DOHH2 (cell line): ENCODE measurements at regions not wholly inside any gene's neighbourhood (a gene's known extent, or its start where the extent isn't known, plus 50 kb on each side); places are given as distances from the start of the nearest gene placed in this dataset.
"Not testable (repeated sequence)": the region's sequence is repeated elsewhere in the genome, so short reads cannot be mapped to it uniquely, and the experiment has no call there.

Experiments
- H3F3A ChIP-seq: fragments of 200-600 bp; sonication (generic), shearing (Covaris generic); 2 replicates; pipeline ENCODE4 v1.6.0; 2016; ENCODE audit warnings: antibody characterized with exemption, mild to moderate bottlenecking; ENCODE audit not compliant: control insufficient read depth, insufficient read depth
- H3K27ac ChIP-seq: fragments of 200-600 bp; sonication (generic); 2 replicates; pipeline ENCODE4 v1.5.1; 2014; ENCODE audit warnings: low read depth, mild to moderate bottlenecking, low read length, moderate library complexity
- H3K27me3 ChIP-seq: fragments of 200-600 bp; sonication (generic); 2 replicates; pipeline ENCODE4 v1.6.1; 2014; ENCODE audit warnings: mild to moderate bottlenecking, low read length, mixed read lengths; ENCODE audit not compliant: control insufficient read depth
- H3K36me3 ChIP-seq: fragments of 200-600 bp; sonication (generic); 2 replicates; pipeline ENCODE4 v1.6.1; 2014; ENCODE audit warnings: mild to moderate bottlenecking, low read length, moderate library complexity, mixed read lengths; ENCODE audit not compliant: control insufficient read depth
- H3K4me1 ChIP-seq: fragments of 200-600 bp; sonication (generic); 2 replicates; pipeline ENCODE4 v1.6.1; 2014; ENCODE audit warnings: mild to moderate bottlenecking, low read length, mixed read lengths; ENCODE audit not compliant: control insufficient read depth
- H3K4me2 ChIP-seq: fragments of 200-600 bp; sonication (generic); 2 replicates; pipeline ENCODE4 v1.6.0; 2014; ENCODE audit warnings: mild to moderate bottlenecking, low read length, moderate library complexity
- H3K4me3 ChIP-seq: fragments of 200-600 bp; sonication (generic); 2 replicates; pipeline ENCODE4 v1.5.1; 2014; ENCODE audit warnings: mild to moderate bottlenecking, low read length, mixed read lengths
- H3K79me2 ChIP-seq: fragments of 200-600 bp; sonication (generic); 2 replicates; pipeline ENCODE4 v1.6.1; 2014; ENCODE audit warnings: mild to moderate bottlenecking, low read length, mixed read lengths; ENCODE audit not compliant: control insufficient read depth
- H3K9me2 ChIP-seq: fragments of 200-600 bp; sonication (generic); replicated peaks from 2 replicates; pipeline ENCODE4 v1.6.1; 2014; ENCODE audit warnings: mild to moderate bottlenecking, low read length, mixed read lengths; ENCODE audit not compliant: control insufficient read depth
- H3K9me3 ChIP-seq: fragments of 200-600 bp; sonication (generic); 2 replicates; pipeline ENCODE4 v1.6.1; 2014; ENCODE audit warnings: antibody characterized with exemption, low read length, mixed read lengths; ENCODE audit not compliant: control insufficient read depth, insufficient read depth
- H4K20me1 ChIP-seq: fragments of 200-600 bp; sonication (generic); 2 replicates; pipeline ENCODE4 v1.6.0; 2014; ENCODE audit warnings: low read depth, mild to moderate bottlenecking, antibody characterized with exemption, low read length, moderate library complexity; ENCODE audit not compliant: control insufficient read depth, insufficient read depth

- H3K4me3 ChIP-seq, H3K4me1 ChIP-seq, H3K36me3 ChIP-seq, H3K9me2 ChIP-seq, H3F3A ChIP-seq, H4K20me1 ChIP-seq, H3K9me3 ChIP-seq, H3K79me2 ChIP-seq, H3K4me2 ChIP-seq, H3K27me3 ChIP-seq, H3K27ac ChIP-seq: not testable (repeated sequence)
Observed at GRCh38 chr1:148404786-148405568, 78.1 kb downstream of the PPIAL4G start.

GRCh38 chr1:148403925-148404324, 79.2 kb downstream of the PPIAL4G start:
- not testable (repeated sequence) for H3K4me2 ChIP-seq, H3F3A ChIP-seq, H4K20me1 ChIP-seq, H3K27me3 ChIP-seq, H3K9me2 ChIP-seq, H3K27ac ChIP-seq, H3K9me3 ChIP-seq, H3K36me3 ChIP-seq, H3K79me2 ChIP-seq, H3K4me1 ChIP-seq, H3K4me3 ChIP-seq

- peak overlapping the region; percentile 66 for H3K4me2 ChIP-seq
- not testable (repeated sequence) for H3F3A ChIP-seq, H4K20me1 ChIP-seq, H3K9me2 ChIP-seq, H3K79me2 ChIP-seq, H3K27me3 ChIP-seq, H3K4me1 ChIP-seq, H3K36me3 ChIP-seq, H3K9me3 ChIP-seq
- H3K27ac ChIP-seq = peak overlapping the region; percentile 41
- H3K4me3 ChIP-seq = peak overlapping the region; percentile 68
Observed at GRCh38 chr1:148403085-148403456, 80.0 kb downstream of the PPIAL4G start.

- H4K20me1 ChIP-seq, H3K9me2 ChIP-seq, H3K27me3 ChIP-seq, H3K36me3 ChIP-seq, H3K79me2 ChIP-seq, H3K9me3 ChIP-seq, H3F3A ChIP-seq: not testable (repeated sequence)
- Histone ChIP-seq H3K4me2 (peak overlapping the region; percentile 66), H3K27ac (peak overlapping the region; percentile 41), H3K4me1 (peaks cover 11% of the 10 kb centered on the region), H3K4me3 (peak overlapping the region; percentile 68)
Observed at GRCh38 chr1:148402152-148403084, 80.7 kb downstream of the PPIAL4G start.

GRCh38 chr1:148397516-148397915, 85.6 kb downstream of the PPIAL4G start:
- not testable (repeated sequence) for H3K79me2 ChIP-seq, H3K9me2 ChIP-seq, H3K4me3 ChIP-seq, H4K20me1 ChIP-seq, H3K4me2 ChIP-seq, H3K27ac ChIP-seq, H3K36me3 ChIP-seq, H3F3A ChIP-seq, H3K27me3 ChIP-seq, H3K9me3 ChIP-seq
- H3K4me1 ChIP-seq = peaks cover 12% of the 10 kb centered on the region

GRCh38 chr1:148392505-148392904, 90.6 kb downstream of the PPIAL4G start:
- not testable (repeated sequence) for H3K9me2 ChIP-seq, H3K9me3 ChIP-seq, H3F3A ChIP-seq, H3K4me3 ChIP-seq, H4K20me1 ChIP-seq, H3K27me3 ChIP-seq, H3K36me3 ChIP-seq, H3K27ac ChIP-seq, H3K4me2 ChIP-seq, H3K79me2 ChIP-seq
- H3K4me1 ChIP-seq = peaks cover 15% of the 10 kb centered on the region

GRCh38 chr1:148391323-148391722, 91.8 kb downstream of the PPIAL4G start:
- not testable (repeated sequence) for H3K27me3 ChIP-seq, H4K20me1 ChIP-seq, H3K9me3 ChIP-seq, H3K27ac ChIP-seq, H3K4me3 ChIP-seq, H3K4me2 ChIP-seq, H3K36me3 ChIP-seq, H3K79me2 ChIP-seq, H3K9me2 ChIP-seq, H3F3A ChIP-seq
- peaks cover 13% of the 10 kb centered on the region for H3K4me1 ChIP-seq
